NCI-H82 treated with DMSO at 0.1 percent for 48 hours (cell line): ENCODE measurements at regions not wholly inside any gene's neighbourhood (a gene's known extent, or its start where the extent isn't known, plus 50 kb on each side); places are given as distances from the start of the nearest gene placed in this dataset.
"Not testable (repeated sequence)": the region's sequence is repeated elsewhere in the genome, so short reads cannot be mapped to it uniquely, and the experiment has no call there.

ENCODE experiments used
- DNase-seq: peaks from one replicate; lab custom pipeline; 2025; ENCODE audit not compliant: unreplicated experiment; lab: John Stamatoyannopoulos, UW

DNA sequence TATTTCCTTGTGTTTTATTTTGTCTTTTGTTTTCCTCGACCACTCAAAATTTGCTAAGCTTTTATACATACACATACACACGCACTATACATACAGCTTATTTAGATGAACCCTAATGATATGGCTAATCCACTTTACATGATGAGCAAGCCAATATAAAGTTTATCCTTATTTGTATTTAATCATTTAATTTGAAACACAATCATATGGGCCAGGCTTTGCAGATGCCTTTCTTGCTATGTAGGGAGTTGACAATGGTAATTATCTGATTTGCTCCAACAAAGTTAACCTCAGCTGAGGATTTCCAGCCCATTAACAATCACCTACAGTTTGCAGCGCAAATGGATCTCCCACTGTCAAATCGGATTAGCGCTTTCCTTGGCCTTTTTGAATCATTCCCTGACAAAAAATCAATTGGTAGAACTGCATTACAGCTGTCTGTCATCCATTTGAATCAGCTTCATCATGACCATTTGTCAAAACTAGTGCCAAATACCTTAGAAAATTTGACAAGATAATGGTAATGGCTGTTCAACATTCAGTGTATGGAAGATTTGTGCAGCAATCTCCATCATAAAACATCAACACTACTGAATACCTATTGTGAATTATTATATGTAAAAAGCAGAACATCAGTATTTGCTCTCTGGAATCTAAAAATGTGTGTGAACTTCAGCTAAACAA lies 352.6 kb downstream of the MRPL39 start:
- DNase-seq = peak; percentile 97

DNA sequence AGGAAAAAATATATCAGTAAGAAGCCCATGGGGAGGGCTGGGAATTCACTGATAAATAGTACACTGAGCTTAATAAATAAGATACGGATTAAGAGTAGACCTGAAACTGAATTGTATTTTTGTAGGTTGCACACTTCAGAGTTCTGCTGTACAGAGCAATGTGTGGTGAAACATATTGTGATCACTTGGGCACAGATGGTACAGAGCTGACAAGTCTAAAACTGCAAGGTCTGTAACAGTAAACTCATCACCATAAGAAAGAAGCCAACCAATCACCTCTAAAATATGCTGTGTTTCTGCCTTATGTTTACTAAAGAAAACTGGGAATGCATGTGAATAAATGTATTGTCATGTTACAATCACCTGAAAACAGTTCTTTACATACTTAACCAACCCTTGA lies 360.7 kb downstream of the MRPL39 start:
- no peak for DNase-seq

DNA sequence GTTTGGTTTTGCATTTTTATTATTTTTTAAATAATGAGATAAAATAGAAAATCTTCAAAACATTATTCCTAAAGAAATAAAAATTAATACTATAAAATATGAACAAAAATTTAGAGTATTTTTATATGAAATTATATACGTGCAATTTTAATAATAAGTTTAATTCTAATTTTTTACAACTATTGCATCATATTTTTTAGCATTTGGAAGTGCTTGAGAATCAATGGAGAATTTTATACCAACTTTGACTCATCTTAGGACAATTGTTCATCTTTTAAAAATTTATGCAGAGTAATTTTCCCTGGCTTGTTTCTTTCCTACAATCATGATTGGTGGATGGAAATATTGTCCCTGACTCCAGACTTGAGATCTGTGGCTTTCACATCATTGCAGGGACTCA lies 362.5 kb downstream of the MRPL39 start:
- no peak for DNase-seq

DNA sequence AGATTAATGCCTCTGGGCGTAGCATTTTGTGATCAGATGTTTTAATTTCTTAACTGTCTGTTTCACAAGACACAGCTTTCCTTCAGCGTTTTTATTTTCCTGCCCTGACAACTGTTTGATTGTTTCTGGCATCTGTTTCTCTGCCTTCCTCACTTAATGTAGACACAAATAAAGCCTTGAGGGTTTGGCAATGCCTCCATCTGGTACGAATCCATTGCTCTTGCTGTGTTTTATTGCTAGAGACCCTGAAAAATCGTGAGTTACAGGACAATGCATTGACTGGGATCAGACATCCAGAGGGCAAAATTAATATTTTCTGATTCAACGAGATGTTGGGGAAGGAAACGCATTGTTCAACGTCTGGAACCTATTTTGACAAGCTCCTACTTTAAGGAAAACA lies 363.5 kb downstream of the MRPL39 start:
- no peak for DNase-seq

DNA sequence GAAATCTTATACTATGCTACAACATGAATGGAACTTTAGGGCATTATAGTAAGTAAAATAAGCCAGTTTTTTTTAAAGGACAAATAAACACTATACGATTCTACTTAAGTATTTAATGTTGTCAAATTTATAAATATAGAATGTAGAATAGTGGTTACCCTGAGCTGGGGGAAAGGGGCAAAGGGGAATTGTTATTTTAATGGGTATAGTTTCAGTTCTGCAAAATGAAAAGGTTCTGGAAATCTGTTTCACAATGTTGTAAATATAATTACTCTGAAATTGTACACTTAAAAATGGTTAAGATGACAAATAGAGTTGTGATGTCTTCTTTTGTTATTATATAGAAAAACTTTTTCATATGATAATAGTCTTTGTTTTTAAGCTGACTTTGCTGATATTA lies 366.3 kb downstream of the MRPL39 start:
- DNase-seq = no peak

DNA sequence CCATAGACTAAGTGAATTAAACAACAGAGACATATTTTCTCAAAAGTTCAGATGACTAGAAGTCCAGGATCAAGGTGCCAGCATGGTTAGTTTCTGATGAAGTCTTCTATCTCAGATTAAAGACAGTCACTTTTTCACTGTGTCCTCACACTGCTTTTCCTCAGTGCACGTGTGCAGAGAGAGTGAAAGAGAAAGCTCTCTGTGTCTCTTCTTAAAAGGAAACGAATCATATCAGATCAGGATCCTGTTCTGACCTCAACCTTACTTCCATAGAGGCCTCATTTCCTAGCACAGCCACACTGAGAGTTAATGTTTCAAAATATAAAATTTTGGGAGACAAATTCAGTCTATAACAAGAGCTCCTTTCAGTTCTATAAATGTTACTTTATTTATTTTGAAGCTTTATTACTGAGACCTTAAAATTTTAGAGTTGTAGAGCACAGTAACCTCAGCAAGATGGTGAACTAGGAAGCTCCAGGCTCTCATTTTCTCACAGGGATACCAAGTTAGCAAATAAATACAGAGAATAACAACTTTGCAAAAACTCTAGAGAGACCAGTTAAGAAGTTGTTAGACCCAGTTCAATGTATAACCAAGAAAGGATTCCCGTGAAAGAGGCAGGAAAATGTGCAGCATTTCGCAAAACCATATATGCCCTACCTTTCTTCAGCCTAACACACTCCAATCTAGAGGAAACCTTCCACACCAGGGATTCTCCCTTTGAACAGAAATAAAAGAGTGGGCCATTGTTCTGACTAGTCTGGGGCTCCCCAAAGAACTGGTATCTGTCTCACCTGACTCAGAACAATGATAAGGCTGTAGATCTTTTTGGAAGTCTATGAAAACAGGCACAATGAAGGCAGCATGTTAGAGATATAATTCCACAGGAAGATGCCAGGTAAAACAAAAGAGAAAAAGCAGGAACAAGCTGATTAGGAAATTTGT lies 372.2 kb downstream of the MRPL39 start:
- no peak for DNase-seq

DNA sequence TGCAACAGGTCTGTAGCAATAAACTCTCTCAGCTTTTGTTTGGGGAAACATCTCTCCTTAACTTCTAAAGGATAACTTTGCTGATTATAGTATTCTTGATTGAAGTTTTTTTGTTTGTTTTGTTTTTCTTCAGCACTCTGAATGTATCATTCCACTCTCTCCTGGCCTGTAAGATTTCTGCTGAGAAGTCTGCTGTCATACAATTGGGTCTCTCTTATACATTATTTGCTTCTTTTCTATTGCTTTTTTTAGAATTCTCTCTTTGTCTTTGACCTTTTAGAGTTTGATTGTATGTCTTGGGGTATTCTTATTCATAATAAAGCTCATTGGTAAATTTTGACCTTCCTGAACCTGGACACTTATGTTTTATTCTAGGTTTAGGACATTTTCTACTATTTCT lies 386.3 kb downstream of the MRPL39 start:
- DNase-seq = no peak

DNA sequence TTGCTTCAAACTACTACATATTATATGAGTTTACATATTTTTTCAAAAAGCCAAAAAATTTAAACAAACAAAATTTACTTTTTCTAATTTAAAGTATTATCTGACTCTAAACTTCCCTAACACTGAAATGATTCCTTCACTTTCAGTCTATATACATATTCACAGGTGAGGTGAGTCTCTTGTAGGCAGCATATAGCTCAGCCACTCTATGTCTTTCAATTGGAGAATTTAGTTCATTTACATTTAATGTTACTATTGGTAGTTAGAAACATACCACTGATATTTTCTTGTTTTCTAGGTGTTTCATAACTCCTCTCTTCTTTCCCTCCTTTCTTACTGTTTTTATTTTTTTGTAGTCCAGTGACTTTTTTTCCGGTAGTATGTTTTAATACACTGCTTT lies 387.1 kb downstream of the MRPL39 start:
- no peak for DNase-seq

DNA sequence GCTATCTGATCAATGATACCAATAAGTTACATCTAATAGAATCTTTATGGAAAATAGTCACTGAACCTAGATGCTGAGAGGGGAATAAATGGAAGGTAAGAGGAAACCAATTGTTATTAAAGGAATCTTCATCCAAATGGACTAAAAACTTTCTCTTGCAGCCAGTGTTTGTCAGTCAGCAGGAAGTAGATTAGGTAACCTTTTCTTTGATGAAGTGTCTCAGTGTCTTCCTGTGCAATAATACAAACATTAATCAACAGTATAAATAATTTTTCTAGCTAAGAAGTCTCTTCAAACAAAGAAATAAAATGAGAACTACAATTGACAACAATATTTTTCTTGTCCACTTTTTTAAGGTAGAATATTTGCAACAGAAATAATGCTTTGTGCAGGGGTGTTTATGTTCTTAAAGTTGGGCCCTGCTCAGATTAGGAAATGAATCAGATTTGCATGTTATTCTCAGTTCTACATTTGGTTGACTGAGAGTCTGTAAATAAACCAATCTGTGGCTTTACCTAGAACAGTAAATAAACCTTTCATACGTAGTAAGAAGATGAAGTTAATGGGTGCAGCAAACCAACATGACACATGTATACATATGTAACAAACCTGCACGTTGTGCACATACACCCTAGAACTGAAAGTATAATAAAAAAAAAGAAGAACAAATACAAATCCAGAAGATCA lies 391.4 kb downstream of the MRPL39 start:
- no peak for DNase-seq

DNA sequence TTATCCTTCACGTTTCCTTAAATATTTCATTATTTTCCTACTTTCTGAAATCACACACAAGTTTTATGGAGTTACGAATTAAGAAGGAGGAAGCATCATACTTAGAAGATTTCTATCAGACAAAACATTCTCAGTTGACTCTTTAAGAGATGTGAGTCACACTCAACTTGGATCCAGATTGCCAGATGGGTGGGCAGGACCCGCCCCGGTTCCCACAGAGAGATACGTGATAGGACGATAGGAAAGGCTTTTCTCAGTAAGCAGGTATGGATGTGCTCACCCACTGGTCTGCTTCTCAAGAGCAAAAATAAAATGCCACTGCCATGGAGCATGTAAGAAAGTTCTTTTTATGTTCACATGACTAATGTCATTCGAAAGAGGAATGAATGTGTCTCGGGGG lies 392.6 kb downstream of the MRPL39 start:
- DNase-seq = no peak

DNA sequence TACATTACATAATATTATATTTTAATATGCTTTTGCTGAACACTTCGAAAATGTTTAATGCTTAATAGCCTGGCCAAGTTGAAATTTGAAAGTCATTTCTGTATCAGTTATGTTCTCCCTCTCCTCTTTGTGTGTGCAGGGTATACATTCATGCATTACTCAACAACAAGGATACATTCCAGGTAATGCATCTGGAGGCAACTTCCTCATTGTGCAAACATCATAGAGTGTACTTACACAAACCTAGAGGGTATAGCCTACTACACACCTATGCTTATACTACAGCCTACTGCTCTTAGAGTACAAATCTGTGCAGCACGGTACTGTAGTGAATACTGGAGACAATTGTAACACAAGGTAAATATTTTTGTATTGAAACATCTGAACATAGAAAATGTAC lies 407.3 kb downstream of the MRPL39 start:
- no peak for DNase-seq

DNA sequence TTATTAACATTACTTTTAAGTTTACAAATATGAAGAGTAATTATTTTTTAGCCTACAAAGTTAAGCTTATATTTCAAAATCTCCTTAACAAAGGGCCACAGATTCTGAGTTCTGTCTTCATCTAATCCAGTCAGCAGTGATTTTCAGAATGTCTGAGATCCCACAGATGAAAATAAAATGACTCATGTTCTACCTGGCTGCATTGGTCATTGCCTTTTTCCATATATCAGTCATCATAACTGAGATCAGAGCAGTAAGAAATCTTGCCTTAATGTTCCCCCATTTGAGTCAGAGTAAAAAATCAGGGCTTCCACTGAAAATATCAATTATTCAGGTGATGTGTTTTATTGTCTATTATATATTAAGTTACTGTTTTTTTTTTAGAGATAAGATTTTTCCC lies 416.1 kb downstream of the MRPL39 start:
- no peak for DNase-seq

DNA sequence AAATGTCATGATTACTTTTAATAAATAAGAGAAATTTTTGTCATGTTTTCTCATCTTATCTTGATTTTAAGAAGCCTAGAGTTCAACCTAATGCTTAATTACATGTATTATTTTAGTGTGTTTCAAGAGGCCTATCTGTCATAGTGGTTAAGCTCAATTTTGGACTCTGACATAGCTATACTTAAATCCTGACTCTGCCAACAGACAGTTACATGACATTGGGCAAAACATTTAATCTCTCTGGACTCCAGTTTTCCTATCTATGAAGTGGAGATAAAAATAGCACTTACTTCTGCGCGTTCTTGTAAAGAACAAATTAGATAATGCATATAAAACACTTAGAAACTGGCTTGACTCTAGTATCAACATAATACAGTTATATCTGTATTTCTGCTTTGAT lies 417.8 kb downstream of the MRPL39 start:
- DNase-seq = no peak

DNA sequence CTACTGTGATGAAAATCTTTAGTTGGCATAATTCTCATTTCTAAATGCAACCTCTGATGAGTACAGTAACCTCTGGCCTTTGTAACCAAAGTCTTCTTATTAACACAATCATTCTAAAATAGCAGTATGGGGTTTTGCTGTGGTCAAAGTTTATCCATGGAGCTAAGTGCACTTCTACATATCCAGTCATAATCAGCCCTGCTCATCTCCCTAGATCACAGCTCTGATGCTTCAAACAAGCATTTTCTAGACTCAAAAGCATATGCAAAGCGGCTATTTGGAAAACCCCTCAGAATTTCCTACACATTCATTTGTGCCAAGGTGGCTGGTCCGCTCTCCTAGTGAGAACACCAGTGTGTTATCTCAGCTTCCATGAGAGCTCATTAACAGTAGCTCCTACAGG lies 418.6 kb downstream of the MRPL39 start:
- DNase-seq = no peak

DNA sequence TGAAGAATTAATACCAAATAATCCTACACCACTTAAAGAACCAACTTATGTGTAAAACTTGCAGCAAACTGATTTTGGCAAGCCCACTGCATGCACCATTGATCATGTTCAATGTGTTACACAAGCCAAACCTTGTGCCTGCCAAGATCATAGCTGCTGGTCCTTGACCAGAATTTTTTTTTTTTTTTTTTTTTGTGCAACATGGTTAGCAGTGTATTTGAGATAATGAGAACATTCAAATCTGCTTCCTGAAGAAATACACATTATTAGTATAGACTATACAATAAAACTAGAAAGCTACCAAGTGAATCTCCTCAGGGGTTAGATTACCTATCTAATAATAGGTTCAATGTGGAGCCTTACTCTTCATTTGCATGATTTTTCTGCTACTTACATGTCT lies 421.0 kb downstream of the MRPL39 start:
- no peak for DNase-seq

DNA sequence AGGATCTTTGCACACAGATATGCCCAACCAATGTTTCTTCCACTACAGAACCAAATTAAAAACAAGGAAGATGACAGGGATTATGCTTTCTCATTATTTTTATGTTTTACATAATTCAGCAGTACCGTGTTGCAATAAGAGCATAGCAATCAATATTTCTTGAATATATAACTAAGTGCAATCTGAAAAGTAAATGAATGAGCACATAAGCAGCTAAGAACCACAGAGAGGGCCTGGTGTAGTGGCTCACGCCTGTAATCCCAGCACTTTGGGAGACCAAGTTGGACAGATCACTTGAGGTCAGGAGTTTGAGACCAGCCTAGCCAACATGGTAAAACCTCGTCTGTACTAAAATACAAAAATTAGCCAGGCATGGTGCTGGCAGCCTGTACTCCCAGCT lies 423.7 kb downstream of the MRPL39 start:
- no peak for DNase-seq

DNA sequence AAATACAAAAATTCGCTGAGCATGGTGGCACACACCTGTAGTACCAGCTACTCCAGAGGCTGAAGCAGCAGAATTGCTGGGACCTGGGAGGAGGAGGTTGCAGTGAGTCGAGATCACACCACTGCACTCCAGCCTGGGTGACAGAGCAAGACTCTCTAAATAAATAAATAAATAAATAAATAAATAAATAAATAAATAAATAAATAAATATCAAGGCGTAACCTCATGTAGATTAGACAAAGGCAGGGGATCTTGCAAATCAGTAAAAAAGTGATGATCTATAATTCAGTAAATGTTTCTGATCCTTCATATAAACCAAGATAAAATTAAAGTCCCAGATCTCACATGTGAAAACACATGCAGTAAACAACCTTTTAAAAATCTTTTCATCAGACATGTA lies 425.6 kb downstream of the MRPL39 start:
- DNase-seq = not testable (repeated sequence)

DNA sequence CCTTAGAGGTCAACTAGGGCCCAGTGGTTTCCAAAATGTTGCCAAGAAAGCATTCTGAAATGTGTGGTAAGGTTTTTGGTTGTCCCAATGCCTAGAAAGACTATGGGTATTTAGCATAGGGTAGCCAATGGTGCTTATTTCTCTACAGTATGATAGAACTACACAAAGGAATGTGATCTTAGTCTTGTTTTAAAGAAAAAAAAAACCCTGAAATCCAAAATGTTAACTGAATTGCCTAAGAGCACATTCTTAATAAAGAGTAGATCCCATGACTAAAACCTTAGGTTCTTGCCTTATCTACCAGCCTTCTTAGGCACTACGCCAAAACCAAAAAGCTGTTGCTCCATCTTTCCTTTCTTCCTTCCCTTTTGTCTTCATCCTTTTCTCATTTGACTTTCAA lies 428.2 kb downstream of the MRPL39 start:
- DNase-seq = no peak

DNA sequence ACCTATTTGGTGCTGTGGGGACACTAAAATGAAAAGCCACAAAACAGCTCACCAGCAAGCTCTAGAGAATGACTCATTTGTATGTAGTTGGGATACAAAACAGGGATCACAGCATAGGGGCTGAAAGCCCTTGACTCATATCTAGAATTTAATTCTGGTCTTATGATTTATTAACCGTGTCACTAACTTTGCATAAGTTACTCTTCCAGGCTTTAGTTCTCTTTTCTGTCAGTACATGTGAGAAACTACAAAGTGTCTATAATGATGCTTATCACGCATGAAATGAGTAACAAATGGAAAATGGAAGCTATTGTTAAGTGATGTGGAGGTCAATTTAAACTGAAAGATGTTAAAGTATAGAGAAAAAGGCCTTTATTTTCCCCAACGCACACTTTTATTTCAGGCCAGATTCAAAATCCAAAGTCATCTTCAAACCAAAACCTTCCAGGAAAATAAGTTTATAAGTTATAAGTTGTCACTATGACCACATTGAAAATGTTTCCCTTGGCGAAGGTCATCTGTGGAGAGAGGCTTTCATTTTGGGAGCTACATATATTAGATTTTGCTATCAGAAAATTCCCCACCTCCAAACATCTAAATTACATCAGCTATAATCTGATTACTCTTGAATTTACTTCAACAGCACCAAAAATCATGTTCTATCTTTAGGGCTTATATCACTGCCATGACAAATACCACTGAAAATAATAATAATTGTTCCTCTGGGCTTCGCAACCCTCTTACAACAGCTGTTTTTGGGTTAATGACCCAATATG lies 430.5 kb downstream of the MRPL39 start:
- no peak for DNase-seq

DNA sequence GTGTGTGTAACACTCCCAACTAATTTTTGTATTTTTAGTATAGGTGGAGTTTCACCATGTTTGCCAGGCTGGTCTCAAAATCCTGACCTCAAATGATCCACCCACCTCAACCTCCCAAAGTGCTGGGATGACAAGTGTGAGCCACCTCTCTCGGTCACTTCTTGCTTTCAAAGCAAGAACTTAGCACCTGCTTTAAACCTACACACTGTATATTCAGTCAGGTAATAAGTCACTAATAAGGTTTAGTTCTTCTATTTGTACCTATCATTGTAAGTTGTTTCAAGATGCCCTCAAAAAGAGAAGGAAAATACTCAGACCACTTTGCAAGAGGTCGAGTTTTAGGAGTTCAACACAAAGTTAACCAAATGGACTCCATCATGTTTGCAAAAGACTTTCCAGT lies 431.3 kb downstream of the MRPL39 start:
- DNase-seq = no peak

DNA sequence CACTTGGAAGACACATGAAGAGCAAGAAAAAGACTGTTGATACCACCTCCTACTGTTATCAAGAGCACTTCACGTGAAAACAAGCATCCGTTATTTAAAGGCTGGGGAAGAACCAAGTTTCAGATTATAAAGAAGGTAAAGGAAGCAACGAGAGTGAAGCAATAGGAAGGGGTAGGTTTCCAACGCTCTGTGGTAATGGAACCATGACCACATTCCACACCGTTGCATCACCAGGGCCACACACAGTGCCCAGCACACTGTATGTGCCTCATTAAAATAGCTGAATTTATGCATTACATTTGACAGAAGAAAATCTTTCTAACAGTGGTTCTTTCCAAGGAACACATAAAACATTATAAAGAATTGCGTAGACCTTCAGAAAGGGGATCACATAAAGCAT lies 435.8 kb downstream of the MRPL39 start:
- DNase-seq = no peak
